ENCODE measurements at regions not wholly inside any gene's neighbourhood (a gene's known extent, or its start where the extent isn't known, plus 50 kb on each side); places are given as distances from the start of the nearest gene placed in this dataset.

GRCh38 chr9:28671000-28671399 is 1097.7 kb upstream of the C9orf72 start:
- H3K4me2 ChIP-seq (ENCODE audit: low read length), result no peak overlapping the region
- DNase-seq (ENCODE audit: low read depth, low spot score) (no peak), ATAC-seq (no peak)
- no peak overlapping the region for H3K4me3 ChIP-seq (replicated peaks in 1 of 2; ENCODE audit: low read depth in 1 of 2, low read length in 2 of 2)
- H3K36me3 ChIP-seq (ENCODE audit: control insufficient read depth in 1 of 2, insufficient read depth in 2 of 2, low read length in 2 of 2), result no peaks in the 10 kb centered on the region
- TF ChIP-seq, protein P1, sequence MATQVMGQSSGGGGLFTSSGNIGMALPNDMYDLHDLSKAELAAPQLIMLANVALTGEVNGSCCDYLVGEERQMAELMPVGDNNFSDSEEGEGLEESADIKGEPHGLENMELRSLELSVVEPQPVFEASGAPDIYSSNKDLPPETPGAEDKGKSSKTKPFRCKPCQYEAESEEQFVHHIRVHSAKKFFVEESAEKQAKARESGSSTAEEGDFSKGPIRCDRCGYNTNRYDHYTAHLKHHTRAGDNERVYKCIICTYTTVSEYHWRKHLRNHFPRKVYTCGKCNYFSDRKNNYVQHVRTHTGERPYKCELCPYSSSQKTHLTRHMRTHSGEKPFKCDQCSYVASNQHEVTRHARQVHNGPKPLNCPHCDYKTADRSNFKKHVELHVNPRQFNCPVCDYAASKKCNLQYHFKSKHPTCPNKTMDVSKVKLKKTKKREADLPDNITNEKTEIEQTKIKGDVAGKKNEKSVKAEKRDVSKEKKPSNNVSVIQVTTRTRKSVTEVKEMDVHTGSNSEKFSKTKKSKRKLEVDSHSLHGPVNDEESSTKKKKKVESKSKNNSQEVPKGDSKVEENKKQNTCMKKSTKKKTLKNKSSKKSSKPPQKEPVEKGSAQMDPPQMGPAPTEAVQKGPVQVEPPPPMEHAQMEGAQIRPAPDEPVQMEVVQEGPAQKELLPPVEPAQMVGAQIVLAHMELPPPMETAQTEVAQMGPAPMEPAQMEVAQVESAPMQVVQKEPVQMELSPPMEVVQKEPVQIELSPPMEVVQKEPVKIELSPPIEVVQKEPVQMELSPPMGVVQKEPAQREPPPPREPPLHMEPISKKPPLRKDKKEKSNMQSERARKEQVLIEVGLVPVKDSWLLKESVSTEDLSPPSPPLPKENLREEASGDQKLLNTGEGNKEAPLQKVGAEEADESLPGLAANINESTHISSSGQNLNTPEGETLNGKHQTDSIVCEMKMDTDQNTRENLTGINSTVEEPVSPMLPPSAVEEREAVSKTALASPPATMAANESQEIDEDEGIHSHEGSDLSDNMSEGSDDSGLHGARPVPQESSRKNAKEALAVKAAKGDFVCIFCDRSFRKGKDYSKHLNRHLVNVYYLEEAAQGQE (IDR thresholded peaks at IDR 0.05; ENCODE audit: low read depth), result no peak
- no peak for TF ChIP-seq POLR2AphosphoS5 (IDR thresholded peaks at IDR 0.05; ENCODE audit: low read depth, low read length)
- TF ChIP-seq SP1 (IDR thresholded peaks at IDR 0.05; ENCODE audit: low read depth), result no peak
- no peaks in the 10 kb centered on the region for H3K4me1 ChIP-seq (ENCODE audit: control insufficient read depth in 1 of 2, insufficient read depth in 2 of 2, low read length in 2 of 2)
- H2AFZ ChIP-seq (ENCODE audit: low read depth, low read length, poor library complexity, severe bottlenecking), result no peak overlapping the region
- RAD21 ChIA-PET (ENCODE audit: low non-redundant PET in 1 of 2, low total read pairs in 2 of 2, uncharacterized antibody in 2 of 2, unreplicated experiment in 2 of 2), result no interaction called here
- POLR2A ChIA-PET, result no interaction called here
- H4K20me1 ChIP-seq (ENCODE audit: insufficient read depth), result no peaks in the 10 kb centered on the region
- H3K27me3 ChIP-seq (ENCODE audit: insufficient read depth, low read length), result no peaks in the 10 kb centered on the region
- no peaks in the 10 kb centered on the region for H3K9me2 ChIP-seq (ENCODE audit: insufficient read depth)
- H3K27ac ChIP-seq (ENCODE audit: low read depth, low read length), result no peak overlapping the region
- no peaks in the 10 kb centered on the region for H3K79me2 ChIP-seq (ENCODE audit: insufficient read depth, low read length)
- CTCF ChIA-PET, result no interaction called here
- BruUV-seq (replicated peaks), result no TSS peak
- no peaks in the 10 kb centered on the region for H3K9me3 ChIP-seq (ENCODE audit: control insufficient read depth in 1 of 2, insufficient read depth in 1 of 2, low read depth in 1 of 2, low read length in 2 of 2)
- H3K9ac ChIP-seq (ENCODE audit: low read length), result no peak overlapping the region
- intact Hi-C loops (cut with micrococcal nuclease), result loop anchor here (10.0 kb wide), 1 partner anchor 64 kb away; no protein-coding TSS in a partner anchor

DNA sequence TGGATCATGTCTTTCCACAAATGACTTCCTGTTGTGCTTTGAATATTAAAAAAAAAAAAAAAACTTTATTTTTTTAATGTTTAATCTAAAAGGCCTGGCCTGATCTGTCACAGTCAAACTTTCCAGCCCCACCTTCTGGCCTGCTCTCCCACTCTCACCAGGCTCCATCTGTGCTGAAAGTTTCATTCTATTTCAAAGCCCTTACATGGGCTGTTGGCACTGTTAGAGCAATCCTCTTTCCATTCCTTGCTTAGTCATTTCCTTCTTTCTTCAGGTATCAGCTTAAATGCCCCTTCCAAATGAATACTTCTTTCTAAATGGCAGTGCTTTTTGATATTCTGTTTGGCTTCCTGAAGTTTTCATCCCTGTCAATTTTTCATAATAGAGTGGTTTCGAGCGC is 1104.8 kb upstream of the C9orf72 start:
- BruUV-seq (replicated peaks), result no TSS peak
- no peak for ATAC-seq
- TF ChIP-seq YY1 (IDR thresholded peaks at IDR 0.05; ENCODE audit: extremely low read depth, insufficient replicate concordance, low read depth, low read length) (no peak), POLR2A (IDR thresholded peaks at IDR 0.05; ENCODE audit: borderline replicate concordance, extremely low read depth, insufficient read depth, insufficient read length) (no peak)
- TF ChIP-seq, protein P2, sequence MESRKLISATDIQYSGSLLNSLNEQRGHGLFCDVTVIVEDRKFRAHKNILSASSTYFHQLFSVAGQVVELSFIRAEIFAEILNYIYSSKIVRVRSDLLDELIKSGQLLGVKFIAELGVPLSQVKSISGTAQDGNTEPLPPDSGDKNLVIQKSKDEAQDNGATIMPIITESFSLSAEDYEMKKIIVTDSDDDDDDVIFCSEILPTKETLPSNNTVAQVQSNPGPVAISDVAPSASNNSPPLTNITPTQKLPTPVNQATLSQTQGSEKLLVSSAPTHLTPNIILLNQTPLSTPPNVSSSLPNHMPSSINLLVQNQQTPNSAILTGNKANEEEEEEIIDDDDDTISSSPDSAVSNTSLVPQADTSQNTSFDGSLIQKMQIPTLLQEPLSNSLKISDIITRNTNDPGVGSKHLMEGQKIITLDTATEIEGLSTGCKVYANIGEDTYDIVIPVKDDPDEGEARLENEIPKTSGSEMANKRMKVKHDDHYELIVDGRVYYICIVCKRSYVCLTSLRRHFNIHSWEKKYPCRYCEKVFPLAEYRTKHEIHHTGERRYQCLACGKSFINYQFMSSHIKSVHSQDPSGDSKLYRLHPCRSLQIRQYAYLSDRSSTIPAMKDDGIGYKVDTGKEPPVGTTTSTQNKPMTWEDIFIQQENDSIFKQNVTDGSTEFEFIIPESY (IDR thresholded peaks at IDR 0.05; ENCODE audit: extremely low read depth, insufficient replicate concordance, low read length), result no peak
- TF ChIP-seq, protein P1 (IDR thresholded peaks at IDR 0.05; ENCODE audit: low read depth), result no peak

More for the DNA sequence above, 1104.8 kb upstream of the C9orf72 start:
- DNase-seq (ENCODE audit: low read depth, low spot score), result no peak
- H4K20me1 ChIP-seq (ENCODE audit: insufficient read depth), result no peaks in the 10 kb centered on the region
- H3K36me3 ChIP-seq (ENCODE audit: control insufficient read depth in 1 of 2, insufficient read depth in 2 of 2, low read length in 2 of 2), result no peaks in the 10 kb centered on the region
- H3K27me3 ChIP-seq (ENCODE audit: insufficient read depth, low read length), result no peaks in the 10 kb centered on the region
- POLR2A ChIA-PET, result no interaction called here
- no peaks in the 10 kb centered on the region for H3K4me1 ChIP-seq (ENCODE audit: control insufficient read depth in 1 of 2, insufficient read depth in 2 of 2, low read length in 2 of 2)
- no peak overlapping the region for H3K9ac ChIP-seq (ENCODE audit: low read length)
- no peak overlapping the region for H3K4me3 ChIP-seq (replicated peaks in 1 of 2; ENCODE audit: low read depth in 1 of 2, low read length in 2 of 2)
- CTCF ChIA-PET, result no interaction called here
- intact Hi-C loops (cut with micrococcal nuclease), result loop anchor here (10.0 kb wide), 1 partner anchor 57 kb away; no protein-coding TSS in a partner anchor
- no peaks in the 10 kb centered on the region for H3K9me2 ChIP-seq (ENCODE audit: insufficient read depth)
- H3K4me2 ChIP-seq (ENCODE audit: low read length), result no peak overlapping the region
- no peak overlapping the region for H2AFZ ChIP-seq (ENCODE audit: low read depth, low read length, poor library complexity, severe bottlenecking)
- peaks cover 0 to 3% of the 10 kb centered on the region in 2 experiments; a peak in 1 of 4 replicates for H3K9me3 ChIP-seq (ENCODE audit: control insufficient read depth in 1 of 2, insufficient read depth in 1 of 2, low read depth in 1 of 2, low read length in 2 of 2)
- H3K27ac ChIP-seq (ENCODE audit: low read depth, low read length), result no peak overlapping the region
- no peaks in the 10 kb centered on the region for H3K79me2 ChIP-seq (ENCODE audit: insufficient read depth, low read length)
- RAD21 ChIA-PET (ENCODE audit: low non-redundant PET in 1 of 2, low total read pairs in 2 of 2, uncharacterized antibody in 2 of 2, unreplicated experiment in 2 of 2), result no interaction called here
